ENCODE measurements at regions not wholly inside any gene's neighbourhood (a gene's known extent, or its start where the extent isn't known, plus 50 kb on each side); places are given as distances from the start of the nearest gene placed in this dataset.

DNA sequence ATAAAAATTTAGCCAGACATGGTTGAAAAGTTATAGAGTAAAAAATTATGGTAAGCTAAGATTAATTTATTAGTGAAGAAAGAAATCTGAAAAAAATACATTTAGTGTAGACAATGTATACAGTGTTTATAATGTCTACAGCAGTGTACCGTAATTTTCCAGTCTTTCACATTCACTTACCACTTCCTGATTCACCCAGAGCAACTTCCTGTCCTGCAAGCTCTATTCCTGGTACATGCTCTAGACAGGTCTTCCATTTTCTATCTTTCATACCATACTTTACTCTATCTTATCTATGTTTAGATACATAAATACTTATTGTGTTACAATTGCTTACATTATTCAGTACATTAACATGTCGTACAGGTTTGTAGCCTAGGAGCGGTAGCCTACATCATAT lies 1387.8 kb upstream of the ATXN8OS start:
- 80 to 83% methylated on average over 3 of the region's 3 CpGs for WGBS, 2 donors (ENCODE audit: low coverage in 1 of 2)
- in situ Hi-C loops (cut with MboI; ENCODE audit: low pct_ligation_motif_present in 1 of 4, low pct_unique_long_range_greater_than_20kb in 1 of 4, low sequenced_read_pairs in 3 of 4) = no loop called here
- TF ChIP-seq EP300 (IDR thresholded peaks at IDR 0.05; ENCODE audit: low read depth) (no peak), POLR2AphosphoS5 (IDR thresholded peaks at IDR 0.05) (no peak), POLR2A (IDR thresholded peaks at IDR 0.05) (no peak)
- TF ChIP-seq, protein P1, sequence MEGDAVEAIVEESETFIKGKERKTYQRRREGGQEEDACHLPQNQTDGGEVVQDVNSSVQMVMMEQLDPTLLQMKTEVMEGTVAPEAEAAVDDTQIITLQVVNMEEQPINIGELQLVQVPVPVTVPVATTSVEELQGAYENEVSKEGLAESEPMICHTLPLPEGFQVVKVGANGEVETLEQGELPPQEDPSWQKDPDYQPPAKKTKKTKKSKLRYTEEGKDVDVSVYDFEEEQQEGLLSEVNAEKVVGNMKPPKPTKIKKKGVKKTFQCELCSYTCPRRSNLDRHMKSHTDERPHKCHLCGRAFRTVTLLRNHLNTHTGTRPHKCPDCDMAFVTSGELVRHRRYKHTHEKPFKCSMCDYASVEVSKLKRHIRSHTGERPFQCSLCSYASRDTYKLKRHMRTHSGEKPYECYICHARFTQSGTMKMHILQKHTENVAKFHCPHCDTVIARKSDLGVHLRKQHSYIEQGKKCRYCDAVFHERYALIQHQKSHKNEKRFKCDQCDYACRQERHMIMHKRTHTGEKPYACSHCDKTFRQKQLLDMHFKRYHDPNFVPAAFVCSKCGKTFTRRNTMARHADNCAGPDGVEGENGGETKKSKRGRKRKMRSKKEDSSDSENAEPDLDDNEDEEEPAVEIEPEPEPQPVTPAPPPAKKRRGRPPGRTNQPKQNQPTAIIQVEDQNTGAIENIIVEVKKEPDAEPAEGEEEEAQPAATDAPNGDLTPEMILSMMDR (IDR thresholded peaks at IDR 0.05) = no peak

DNA sequence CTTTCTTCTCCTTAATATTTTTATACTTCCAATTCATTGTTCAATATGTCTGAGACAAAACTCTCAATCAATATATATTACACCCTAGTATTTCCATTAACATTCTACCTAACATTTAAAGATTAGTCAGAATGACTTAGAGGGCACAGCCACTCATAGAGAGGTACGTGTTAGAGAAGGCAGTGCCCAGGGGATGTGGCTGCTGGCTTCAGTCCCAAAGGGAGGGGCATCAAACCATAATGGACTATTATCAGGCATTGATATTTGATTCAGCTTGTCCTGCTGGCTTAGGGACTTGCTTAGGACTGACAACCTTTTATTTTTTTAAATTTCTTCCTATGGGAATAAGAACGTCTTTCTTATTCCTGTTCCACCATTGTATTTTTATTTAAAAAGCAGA lies 1392.0 kb upstream of the ATXN8OS start:
- intact Hi-C loops (cut with DNase I; ENCODE audit: low total_unique reads) (no loop called here), in situ Hi-C loops (cut with MboI; ENCODE audit: low pct_ligation_motif_present in 1 of 4, low pct_unique_long_range_greater_than_20kb in 1 of 4, low sequenced_read_pairs in 3 of 4) (no loop called here)
- H3K27ac ChIP-seq = no peak overlapping the region
- H3K4me1 ChIP-seq = no peaks in the 10 kb centered on the region
- H3K36me3 ChIP-seq = no peaks in the 10 kb centered on the region
- no peaks in the 10 kb centered on the region for H3K27me3 ChIP-seq
- no peak for DNase-seq
- H3K9me3 ChIP-seq = no peaks in the 10 kb centered on the region
- H3K4me3 ChIP-seq = no peak overlapping the region
- TF ChIP-seq POLR2A (IDR thresholded peaks at IDR 0.05) (no peak), POLR2AphosphoS5 (IDR thresholded peaks at IDR 0.05) (no peak)
- TF ChIP-seq, protein P1 (IDR thresholded peaks at IDR 0.05) = no peak
- 61 to 68% methylated on average over 2 of the region's 2 CpGs for WGBS, 2 donors (ENCODE audit: low coverage in 1 of 2)

More for the DNA sequence above, 1387.8 kb upstream of the ATXN8OS start:
- intact Hi-C loops (cut with DNase I; ENCODE audit: low total_unique reads) = no loop called here
- H3K27ac ChIP-seq = no peak overlapping the region
- no peaks in the 10 kb centered on the region for H3K9me3 ChIP-seq
- no peak overlapping the region for H3K4me3 ChIP-seq
- no peak for DNase-seq
- no peaks in the 10 kb centered on the region for H3K27me3 ChIP-seq
- no peaks in the 10 kb centered on the region for H3K36me3 ChIP-seq
- H3K4me1 ChIP-seq = no peaks in the 10 kb centered on the region

DNA sequence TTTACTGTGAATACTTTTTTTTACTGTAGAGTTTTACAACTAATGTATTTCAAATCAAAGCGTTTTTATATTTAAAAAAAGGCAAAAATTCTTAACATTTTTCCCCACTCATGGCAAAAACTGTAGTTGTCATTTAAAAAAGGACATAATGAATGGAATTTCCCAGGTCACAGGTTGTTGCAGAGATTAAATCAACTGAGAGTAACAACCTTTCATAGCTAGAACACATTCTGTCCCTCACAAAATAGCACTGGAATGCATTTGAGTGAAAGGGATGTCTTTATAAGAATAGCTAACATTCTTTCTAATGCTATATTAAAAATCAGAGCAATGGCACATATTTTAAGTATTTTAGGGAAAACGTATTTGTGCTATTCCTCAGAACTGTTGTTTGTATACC lies 1393.3 kb upstream of the ATXN8OS start:
- 29 to 34% methylated on average over 2 of the region's 2 CpGs for WGBS, 2 donors (ENCODE audit: low coverage in 1 of 2)
- no peak for DNase-seq
- no peaks in the 10 kb centered on the region for H3K27me3 ChIP-seq
- intact Hi-C loops (cut with DNase I; ENCODE audit: low total_unique reads) = no loop called here
- H3K4me1 ChIP-seq = no peaks in the 10 kb centered on the region
- H3K36me3 ChIP-seq = no peaks in the 10 kb centered on the region
- no peak overlapping the region for H3K4me3 ChIP-seq
- H3K27ac ChIP-seq = no peak overlapping the region
- in situ Hi-C loops (cut with MboI; ENCODE audit: low pct_ligation_motif_present in 1 of 4, low pct_unique_long_range_greater_than_20kb in 1 of 4, low sequenced_read_pairs in 3 of 4) = no loop called here
- H3K9me3 ChIP-seq = no peaks in the 10 kb centered on the region
- TF ChIP-seq, protein P1 (IDR thresholded peaks at IDR 0.05) = no peak
- TF ChIP-seq POLR2AphosphoS5 (IDR thresholded peaks at IDR 0.05) (no peak), EP300 (IDR thresholded peaks at IDR 0.05; ENCODE audit: low read depth) (no peak), POLR2A (IDR thresholded peaks at IDR 0.05) (no peak)

DNA sequence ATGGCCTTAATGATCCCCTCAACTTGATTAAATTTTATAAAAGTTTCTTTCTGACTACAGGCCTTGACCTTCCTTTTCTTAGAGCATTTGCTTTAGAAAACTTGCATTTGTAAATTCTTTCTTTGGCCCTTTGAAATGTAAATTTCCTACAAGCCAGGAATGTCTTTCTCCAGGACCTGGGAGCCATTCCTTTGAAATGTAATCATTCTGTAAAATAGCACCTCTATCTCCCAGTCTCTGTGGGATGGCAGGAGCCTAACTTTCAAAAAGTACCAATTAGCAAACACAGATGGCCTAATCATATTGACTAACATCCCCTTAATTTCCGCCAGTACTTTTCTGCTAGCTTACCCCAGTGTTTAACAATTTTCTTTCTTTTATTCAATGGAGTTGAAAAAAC lies 1394.2 kb upstream of the ATXN8OS start:
- 75 to 83% methylated on average over 1 of the region's 1 CpG for WGBS, 2 donors (ENCODE audit: low coverage in 1 of 2)
- H3K9me3 ChIP-seq = no peaks in the 10 kb centered on the region
- in situ Hi-C loops (cut with MboI; ENCODE audit: low pct_ligation_motif_present in 1 of 4, low pct_unique_long_range_greater_than_20kb in 1 of 4, low sequenced_read_pairs in 3 of 4) = no loop called here
- H3K4me3 ChIP-seq = no peak overlapping the region
- no peaks in the 10 kb centered on the region for H3K4me1 ChIP-seq
- TF ChIP-seq POLR2AphosphoS5 (IDR thresholded peaks at IDR 0.05) (no peak), EP300 (IDR thresholded peaks at IDR 0.05; ENCODE audit: low read depth) (no peak), POLR2A (IDR thresholded peaks at IDR 0.05) (no peak)
- TF ChIP-seq, protein P1 (IDR thresholded peaks at IDR 0.05) = no peak
- H3K36me3 ChIP-seq = no peaks in the 10 kb centered on the region
- no peak for DNase-seq
- H3K27ac ChIP-seq = no peak overlapping the region
- intact Hi-C loops (cut with DNase I; ENCODE audit: low total_unique reads) = no loop called here
- H3K27me3 ChIP-seq = no peaks in the 10 kb centered on the region

Data from transverse colon (tissue), 4 donors.